Adrenal gland (tissue), 5 donors: ENCODE measurements at regions not wholly inside any gene's neighbourhood (a gene's known extent, or its start where the extent isn't known, plus 50 kb on each side); places are given as distances from the start of the nearest gene placed in this dataset.

Experiments used
- POLR2A ChIP-seq, 2 donors: fragments of 450-650 bp; IDR thresholded peaks; one replicate each; pipeline ENCODE4 v1.6.1; 2017; ENCODE audit warnings: antibody characterized with exemption in 2 of 2, mild to moderate bottlenecking in 2 of 2, moderate library complexity in 1 of 2
- TF ChIP-seq, protein P1 (sequence below), 6 experiments: fragments of 450-650 bp in 4 of 6; fragments of 200-600 bp in 2 of 6; sonication (generic) in 1 of 6; IDR thresholded peaks; 1 replicate in 5 of 6; 2 replicates in 1 of 6; pipeline versions ENCODE4 v1.5.1 to v1.8.0; 2016 to 2021; ENCODE audit warnings: antibody characterized with exemption in 6 of 6, mild to moderate bottlenecking in 2 of 6, moderate library complexity in 1 of 6
- donor health status: DM: no; HTN: no; CAD: no.

- TF ChIP-seq, protein P1, sequence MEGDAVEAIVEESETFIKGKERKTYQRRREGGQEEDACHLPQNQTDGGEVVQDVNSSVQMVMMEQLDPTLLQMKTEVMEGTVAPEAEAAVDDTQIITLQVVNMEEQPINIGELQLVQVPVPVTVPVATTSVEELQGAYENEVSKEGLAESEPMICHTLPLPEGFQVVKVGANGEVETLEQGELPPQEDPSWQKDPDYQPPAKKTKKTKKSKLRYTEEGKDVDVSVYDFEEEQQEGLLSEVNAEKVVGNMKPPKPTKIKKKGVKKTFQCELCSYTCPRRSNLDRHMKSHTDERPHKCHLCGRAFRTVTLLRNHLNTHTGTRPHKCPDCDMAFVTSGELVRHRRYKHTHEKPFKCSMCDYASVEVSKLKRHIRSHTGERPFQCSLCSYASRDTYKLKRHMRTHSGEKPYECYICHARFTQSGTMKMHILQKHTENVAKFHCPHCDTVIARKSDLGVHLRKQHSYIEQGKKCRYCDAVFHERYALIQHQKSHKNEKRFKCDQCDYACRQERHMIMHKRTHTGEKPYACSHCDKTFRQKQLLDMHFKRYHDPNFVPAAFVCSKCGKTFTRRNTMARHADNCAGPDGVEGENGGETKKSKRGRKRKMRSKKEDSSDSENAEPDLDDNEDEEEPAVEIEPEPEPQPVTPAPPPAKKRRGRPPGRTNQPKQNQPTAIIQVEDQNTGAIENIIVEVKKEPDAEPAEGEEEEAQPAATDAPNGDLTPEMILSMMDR (IDR thresholded peaks at IDR 0.05): no peak
- TF ChIP-seq POLR2A (IDR thresholded peaks at IDR 0.05): no peak
Measured at GRCh38 chr16:63581570-63581969, 1540.3 kb downstream of the CDH11 start.
